ENCODE measurements at regions not wholly inside any gene's neighbourhood (a gene's known extent, or its start where the extent isn't known, plus 50 kb on each side); places are given as distances from the start of the nearest gene placed in this dataset.
"Not testable (repeated sequence)": the region's sequence is repeated elsewhere in the genome, so short reads cannot be mapped to it uniquely, and the experiment has no call there.

DNA sequence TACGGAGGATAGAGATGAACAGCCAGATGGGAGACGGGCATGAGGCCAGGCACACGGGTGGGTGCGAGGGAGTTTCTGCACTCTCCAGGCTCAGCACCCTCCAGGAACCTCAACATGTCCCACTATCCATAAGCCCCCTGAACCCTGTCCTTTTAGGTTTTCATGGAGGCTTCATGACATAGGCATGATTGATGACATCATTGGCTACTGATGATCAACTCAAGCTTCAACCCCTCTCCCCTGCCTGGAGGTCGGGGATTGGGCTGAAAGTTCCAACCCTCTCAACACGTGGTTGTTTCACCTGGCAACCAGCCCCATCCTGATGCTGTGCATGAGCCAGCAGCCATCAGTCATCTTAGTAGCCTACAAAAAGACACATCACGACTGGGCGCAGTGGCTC is 360.7 kb upstream of the AUTS2 start:
- no peak overlapping the region for H3K4me3 ChIP-seq (ENCODE audit: control insufficient read depth, low read depth, low read length)
- TF ChIP-seq, protein P1, sequence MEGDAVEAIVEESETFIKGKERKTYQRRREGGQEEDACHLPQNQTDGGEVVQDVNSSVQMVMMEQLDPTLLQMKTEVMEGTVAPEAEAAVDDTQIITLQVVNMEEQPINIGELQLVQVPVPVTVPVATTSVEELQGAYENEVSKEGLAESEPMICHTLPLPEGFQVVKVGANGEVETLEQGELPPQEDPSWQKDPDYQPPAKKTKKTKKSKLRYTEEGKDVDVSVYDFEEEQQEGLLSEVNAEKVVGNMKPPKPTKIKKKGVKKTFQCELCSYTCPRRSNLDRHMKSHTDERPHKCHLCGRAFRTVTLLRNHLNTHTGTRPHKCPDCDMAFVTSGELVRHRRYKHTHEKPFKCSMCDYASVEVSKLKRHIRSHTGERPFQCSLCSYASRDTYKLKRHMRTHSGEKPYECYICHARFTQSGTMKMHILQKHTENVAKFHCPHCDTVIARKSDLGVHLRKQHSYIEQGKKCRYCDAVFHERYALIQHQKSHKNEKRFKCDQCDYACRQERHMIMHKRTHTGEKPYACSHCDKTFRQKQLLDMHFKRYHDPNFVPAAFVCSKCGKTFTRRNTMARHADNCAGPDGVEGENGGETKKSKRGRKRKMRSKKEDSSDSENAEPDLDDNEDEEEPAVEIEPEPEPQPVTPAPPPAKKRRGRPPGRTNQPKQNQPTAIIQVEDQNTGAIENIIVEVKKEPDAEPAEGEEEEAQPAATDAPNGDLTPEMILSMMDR (IDR thresholded peaks at IDR 0.05; ENCODE audit: control insufficient read depth, insufficient read depth, low read depth, low read length, missing control alignments), result no peak
- DNase-seq (ENCODE audit: low read depth), result no peak

DNA sequence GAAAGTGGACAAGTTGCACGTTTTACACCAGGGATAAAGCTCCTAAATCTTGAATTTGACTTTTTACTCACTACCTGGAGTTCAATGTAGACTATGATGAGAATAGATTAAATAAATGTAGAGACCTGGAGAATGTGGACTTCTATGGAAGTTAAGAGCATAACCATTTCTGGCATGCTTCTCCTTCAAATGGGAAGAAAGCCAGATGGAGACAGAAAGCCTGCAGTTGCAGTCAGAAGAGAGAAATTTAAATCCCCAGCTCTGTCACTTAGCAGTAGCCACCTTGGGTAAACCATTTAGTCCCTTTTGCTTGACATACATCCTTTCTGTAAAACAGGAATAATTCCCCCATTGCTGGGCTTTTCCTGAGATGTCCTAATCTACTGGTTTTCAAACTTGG is 355.3 kb upstream of the AUTS2 start:
- TF ChIP-seq, protein P1 (IDR thresholded peaks at IDR 0.05; ENCODE audit: control insufficient read depth, insufficient read depth, low read depth, low read length, missing control alignments), result no peak

DNA sequence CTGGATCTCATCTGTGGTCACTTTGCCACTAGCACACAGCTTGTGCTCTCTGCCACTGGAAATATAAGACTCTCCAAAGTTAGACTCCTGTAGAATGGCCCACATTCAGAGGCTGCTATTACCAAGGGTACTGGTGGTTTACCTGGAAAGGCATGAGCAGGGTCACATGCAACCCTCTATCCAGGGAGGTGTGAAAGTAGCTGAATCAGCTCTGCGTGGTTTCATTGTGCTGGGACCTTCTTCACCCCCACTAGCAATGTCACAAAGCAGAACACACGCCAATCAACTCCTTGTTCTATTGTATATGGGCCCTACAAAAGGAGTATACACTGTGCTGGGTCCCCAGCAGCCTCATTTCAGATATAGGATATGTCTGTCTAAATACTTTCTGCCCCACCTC is 353.6 kb upstream of the AUTS2 start:
- no peak overlapping the region for H3K4me3 ChIP-seq (ENCODE audit: control insufficient read depth, low read depth, low read length)
- TF ChIP-seq, protein P1 (IDR thresholded peaks at IDR 0.05; ENCODE audit: control insufficient read depth, insufficient read depth, low read depth, low read length, missing control alignments), result no peak
- DNase-seq (ENCODE audit: low read depth), result no peak

More for the DNA sequence above, 355.3 kb upstream of the AUTS2 start:
- no peak overlapping the region for H3K4me3 ChIP-seq (ENCODE audit: control insufficient read depth, low read depth, low read length)
- no peak for DNase-seq (ENCODE audit: low read depth)

DNA sequence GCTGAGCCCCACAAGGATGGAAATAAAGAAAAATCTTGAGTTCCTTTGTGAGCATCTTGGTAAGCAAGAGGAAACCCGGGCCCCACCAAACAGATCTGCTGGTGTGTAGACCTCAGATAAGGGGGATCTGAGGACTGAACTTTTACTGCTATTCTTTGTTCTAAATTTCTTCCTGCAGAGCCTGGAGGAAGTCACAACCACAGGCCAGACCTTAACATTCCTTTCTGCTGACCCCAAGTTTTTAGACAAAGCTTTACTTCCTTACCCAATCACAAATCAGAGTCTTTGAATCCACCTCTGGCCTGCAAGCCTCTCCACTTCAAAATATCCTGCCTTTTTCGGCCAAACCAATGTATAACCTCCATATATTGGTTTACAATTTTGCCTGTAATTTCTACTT is 352.6 kb upstream of the AUTS2 start:
- TF ChIP-seq, protein P1 (IDR thresholded peaks at IDR 0.05; ENCODE audit: control insufficient read depth, insufficient read depth, low read depth, low read length, missing control alignments), result no peak
- DNase-seq (ENCODE audit: low read depth), result no peak
- H3K4me3 ChIP-seq (ENCODE audit: control insufficient read depth, low read depth, low read length), result no peak overlapping the region

DNA sequence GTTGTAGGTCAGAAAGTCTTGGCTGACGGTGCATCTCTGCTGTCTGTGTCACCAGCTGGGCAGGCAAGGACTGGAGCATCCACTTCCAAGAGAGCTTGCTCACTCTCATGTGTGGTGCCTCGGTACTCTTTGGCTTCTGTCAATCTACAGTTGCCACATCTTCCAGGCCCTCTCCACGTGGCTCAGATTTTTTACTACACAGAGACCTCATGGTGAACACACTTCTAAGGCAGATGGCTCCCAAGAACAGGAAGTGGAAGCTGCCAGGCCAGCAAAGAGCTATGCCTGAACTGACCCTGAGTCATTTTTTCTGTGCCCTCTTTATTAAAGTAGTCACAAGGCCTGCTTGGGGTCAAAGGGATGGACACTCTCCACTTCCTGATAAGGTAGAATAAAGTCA is 351.5 kb upstream of the AUTS2 start:
- DNase-seq (ENCODE audit: low read depth), result no peak
- no peak overlapping the region for H3K4me3 ChIP-seq (ENCODE audit: control insufficient read depth, low read depth, low read length)
- TF ChIP-seq, protein P1 (IDR thresholded peaks at IDR 0.05; ENCODE audit: control insufficient read depth, insufficient read depth, low read depth, low read length, missing control alignments), result no peak

DNA sequence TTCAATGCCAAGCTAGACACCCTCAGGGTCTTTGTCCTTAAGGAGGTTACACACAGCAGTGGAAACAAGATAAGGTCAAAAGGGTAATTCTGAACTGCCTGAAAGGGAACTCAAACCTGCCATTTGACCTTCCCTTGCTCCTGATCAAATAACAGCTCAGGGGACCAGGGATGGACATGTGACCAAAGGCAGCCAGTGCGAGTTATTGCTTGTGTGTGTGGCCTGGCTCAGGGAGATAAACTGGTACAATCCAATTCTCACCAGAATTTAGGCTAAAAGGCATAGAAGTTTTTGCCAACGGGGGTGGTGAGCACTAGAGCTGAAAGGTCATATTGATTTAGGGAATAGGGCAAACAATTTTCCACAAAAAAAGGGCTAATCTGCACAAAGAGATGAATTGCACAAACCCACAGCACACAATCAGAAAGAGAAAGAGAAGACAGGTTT is 349.9 kb upstream of the AUTS2 start:
- H3K4me3 ChIP-seq (ENCODE audit: control insufficient read depth, low read depth, low read length); DNase-seq (ENCODE audit: low read depth): not testable (repeated sequence)

DNA sequence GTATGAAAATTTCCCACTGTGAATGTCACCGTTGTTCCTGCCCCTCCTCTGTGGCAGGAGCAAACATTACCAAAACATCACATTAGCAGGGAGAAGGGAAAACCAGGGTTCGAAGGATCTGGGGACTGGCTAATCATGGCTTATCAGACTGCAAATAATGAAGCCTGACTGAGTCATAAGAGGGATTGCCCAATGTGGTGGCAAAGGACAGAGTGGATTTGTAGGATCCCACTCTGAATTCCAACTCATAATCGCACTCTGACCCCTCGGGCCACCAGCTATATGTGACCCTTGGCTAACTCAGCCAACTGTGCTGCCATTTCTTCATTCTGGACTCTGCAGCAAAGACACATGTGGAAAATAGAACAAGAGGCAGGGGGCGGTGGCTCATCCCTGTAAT is 347.3 kb upstream of the AUTS2 start:
- no peak for DNase-seq (ENCODE audit: low read depth)
- TF ChIP-seq, protein P1 (IDR thresholded peaks at IDR 0.05; ENCODE audit: control insufficient read depth, insufficient read depth, low read depth, low read length, missing control alignments), result no peak
- H3K4me3 ChIP-seq (ENCODE audit: control insufficient read depth, low read depth, low read length), result no peak overlapping the region
